ENCODE measurements at regions not wholly inside any gene's neighbourhood (a gene's known extent, or its start where the extent isn't known, plus 50 kb on each side); places are given as distances from the start of the nearest gene placed in this dataset.

- no peak for TF ChIP-seq CTCF (conservative IDR thresholded peaks at IDR 0.05)
- no peak for TF ChIP-seq EZH2 (IDR thresholded peaks at IDR 0.05; ENCODE audit: low read depth)
These were observed 157.5 kb upstream of the SMIM23 start for GRCh38 chr5:171627936-171628632.
